HEK293 (cell line): ENCODE measurements at regions not wholly inside any gene's neighbourhood (a gene's known extent, or its start where the extent isn't known, plus 50 kb on each side); places are given as distances from the start of the nearest gene placed in this dataset.

Source experiments
- CTCF ChIA-PET: fragments of 350-600 bp; formaldehyde crosslinking; extraction: SDS; loops from one replicate; lab custom pipeline; 2021; ENCODE audit warnings: antibody characterized with exemption; lab: Yijun Ruan, JAX
- POLR2A ChIA-PET: fragments of 300-600 bp; formaldehyde crosslinking; extraction: SDS; loops from one replicate; lab custom pipeline; 2020; ENCODE audit warnings: antibody characterized with exemption, inconsistent platforms; lab: Yijun Ruan, JAX
- H3K27ac ChIP-seq: fragments of 200-500 bp; sonication (Bioruptor generic); 2 replicates; pipeline ENCODE4 v1.5.1; 2014; ENCODE audit warnings: low read depth, low read length, control low read depth, inconsistent platforms; ENCODE audit errors: extremely low read depth
- H3K36me3 ChIP-seq, 2 experiments: fragments of 200-500 bp in 1 of 2; sonication (Bioruptor generic) in 1 of 2; 1 replicate in 1 of 2; 2 replicates in 1 of 2; pipeline ENCODE4 v1.5.1; 2014 to 2017; ENCODE audit warnings: inconsistent platforms in 2 of 2, low read length in 2 of 2; ENCODE audit not compliant: control insufficient read depth in 2 of 2, insufficient read depth in 1 of 2
- H3K4me1 ChIP-seq: fragments of 200-500 bp; sonication (Bioruptor generic); 2 replicates; pipeline ENCODE4 v1.5.1; 2014; ENCODE audit warnings: mild to moderate bottlenecking, low read length, inconsistent platforms; ENCODE audit not compliant: control insufficient read depth, insufficient read depth
- H3K4me3 ChIP-seq: 2 replicates; pipeline ENCODE4 v1.5.1; 2011; ENCODE audit warnings: low read depth, mild to moderate bottlenecking, control low read depth, low read length, moderate library complexity
- H3K9me3 ChIP-seq: fragments of 200-500 bp; sonication (Bioruptor generic); 2 replicates; pipeline ENCODE4 v1.5.1; 2014; ENCODE audit warnings: low read depth, low read length, inconsistent platforms; ENCODE audit not compliant: control insufficient read depth, insufficient read depth
- ELK4 ChIP-seq: IDR thresholded peaks from 2 replicates; pipeline ENCODE4 v1.6.1; 2011; ENCODE audit warnings: mild to moderate bottlenecking, low read depth, low read length, borderline replicate concordance
- GFI1B ChIP-seq: fragments of 450-650 bp; formaldehyde crosslinking; IDR thresholded peaks from 2 replicates; pipeline ENCODE4 v1.5.1; 2016; ENCODE audit warnings: missing biosample characterization, missing genetic modification characterization
- SCRT2 ChIP-seq: fragments of 450-650 bp; formaldehyde crosslinking; IDR thresholded peaks from 2 replicates; pipeline ENCODE4 v1.5.1; 2016; ENCODE audit warnings: missing biosample characterization, missing genetic modification characterization
- YY1 ChIP-seq: fragments of 450-650 bp; formaldehyde crosslinking; IDR thresholded peaks from 2 replicates; pipeline ENCODE4 v1.5.1; 2018; ENCODE audit warnings: missing biosample characterization, missing genetic modification characterization
- ZBTB8A ChIP-seq: fragments of 450-650 bp; formaldehyde crosslinking; IDR thresholded peaks from 2 replicates; pipeline ENCODE4 v1.5.1; 2016; ENCODE audit warnings: missing biosample characterization, missing genetic modification characterization
- ZEB2 ChIP-seq: fragments of 450-650 bp; formaldehyde crosslinking; IDR thresholded peaks from 2 replicates; pipeline ENCODE4 v1.5.1; 2016; ENCODE audit warnings: missing biosample characterization, missing genetic modification characterization
- ZNF138 ChIP-seq: fragments of 450-650 bp; formaldehyde crosslinking; IDR thresholded peaks from 2 replicates; pipeline ENCODE4 v1.5.1; 2016; ENCODE audit warnings: missing biosample characterization, missing genetic modification characterization, borderline replicate concordance
- ZNF140 ChIP-seq: fragments of 450-650 bp; formaldehyde crosslinking; IDR thresholded peaks from 2 replicates; pipeline ENCODE4 v1.5.1; 2016; ENCODE audit warnings: missing biosample characterization, missing genetic modification characterization
- ZNF146 ChIP-seq: fragments of 450-650 bp; formaldehyde crosslinking; IDR thresholded peaks from 2 replicates; pipeline ENCODE4 v1.5.1; 2016; ENCODE audit warnings: missing biosample characterization, missing genetic modification characterization
- ZNF362 ChIP-seq: fragments of 450-650 bp; formaldehyde crosslinking; IDR thresholded peaks from 2 replicates; pipeline ENCODE4 v1.5.1; 2016; ENCODE audit warnings: missing biosample characterization, missing genetic modification characterization
- ZNF501 ChIP-seq: fragments of 450-650 bp; formaldehyde crosslinking; IDR thresholded peaks from 2 replicates; pipeline ENCODE4 v1.5.1; 2016; ENCODE audit warnings: missing biosample characterization, missing genetic modification characterization
- ZNF510 ChIP-seq: fragments of 450-650 bp; formaldehyde crosslinking; IDR thresholded peaks from 2 replicates; pipeline ENCODE4 v1.5.1; 2018; ENCODE audit warnings: mild to moderate bottlenecking, missing genetic modification characterization, missing biosample characterization; ENCODE audit not compliant: insufficient replicate concordance
- ZNF558 ChIP-seq: fragments of 450-650 bp; formaldehyde crosslinking; IDR thresholded peaks from 2 replicates; pipeline ENCODE4 v1.5.1; 2016; ENCODE audit warnings: missing biosample characterization, missing genetic modification characterization
- ZNF621 ChIP-seq: fragments of 450-650 bp; formaldehyde crosslinking; IDR thresholded peaks from 2 replicates; pipeline ENCODE4 v1.5.1; 2017; ENCODE audit warnings: missing biosample characterization, missing genetic modification characterization
- ZNF670 ChIP-seq: fragments of 450-650 bp; formaldehyde crosslinking; IDR thresholded peaks from 2 replicates; pipeline ENCODE4 v1.5.1; 2016; ENCODE audit warnings: missing biosample characterization, missing genetic modification characterization, low read depth
- ZNF701 ChIP-seq: fragments of 450-650 bp; formaldehyde crosslinking; IDR thresholded peaks from 2 replicates; pipeline ENCODE4 v1.5.1; 2016; ENCODE audit warnings: missing biosample characterization, missing genetic modification characterization
- ZNF707 ChIP-seq: fragments of 450-650 bp; formaldehyde crosslinking; IDR thresholded peaks from 2 replicates; pipeline ENCODE4 v1.5.1; 2016; ENCODE audit warnings: missing biosample characterization, missing genetic modification characterization
- ZNF830 ChIP-seq: fragments of 450-650 bp; IDR thresholded peaks from 2 replicates; pipeline ENCODE4 v1.5.0; 2018; ENCODE audit warnings: missing biosample characterization, missing genetic modification characterization, low read depth, mild to moderate bottlenecking, moderate library complexity
- ZSCAN23 ChIP-seq: fragments of 450-650 bp; formaldehyde crosslinking; IDR thresholded peaks from 2 replicates; pipeline ENCODE4 v1.5.1; 2016; ENCODE audit warnings: missing biosample characterization, missing genetic modification characterization
- TF ChIP-seq, protein P1 (sequence below): fragments of 450-650 bp; formaldehyde crosslinking; IDR thresholded peaks from 2 replicates; pipeline ENCODE4 v1.5.1; 2017; ENCODE audit warnings: missing biosample characterization, mild to moderate bottlenecking, missing genetic modification characterization, moderate library complexity

- no peak for TF ChIP-seq ZSCAN23 (tag by site-specific recombination)
- no peak for TF ChIP-seq ZNF707
- TF ChIP-seq ZNF621, result no peak
- TF ChIP-seq ELK4, result no peak
- no peak for TF ChIP-seq ZNF558 (tag by site-specific recombination)
- Histone ChIP-seq H3K36me3 (no peaks in the 10 kb centered on the region), H3K27ac (no peak overlapping the region), H3K4me1 (no peaks in the 10 kb centered on the region), H3K9me3 (no peaks in the 10 kb centered on the region), H3K4me3 (no peak overlapping the region)
- POLR2A ChIA-PET, result no interaction called here
- CTCF ChIA-PET, result interaction anchor here (0.5 to 1.1 kb wide), 2 partner anchors 46 to 147 kb away, joined by 3 to 4 read pairs; no protein-coding TSS in a partner anchor
Observed at GRCh38 chr4:140213116-140213515, 59.1 kb upstream of the MAML3 start.

- ChIA-PET CTCF (interaction anchor here (1.1 kb wide), 1 partner anchor 148 kb away, joined by 4 read pairs; no protein-coding TSS in a partner anchor), POLR2A (no interaction called here)
- TF ChIP-seq ZNF140 (tag by site-specific recombination) (no peak), ZNF362 (no peak)
- TF ChIP-seq, protein P1, sequence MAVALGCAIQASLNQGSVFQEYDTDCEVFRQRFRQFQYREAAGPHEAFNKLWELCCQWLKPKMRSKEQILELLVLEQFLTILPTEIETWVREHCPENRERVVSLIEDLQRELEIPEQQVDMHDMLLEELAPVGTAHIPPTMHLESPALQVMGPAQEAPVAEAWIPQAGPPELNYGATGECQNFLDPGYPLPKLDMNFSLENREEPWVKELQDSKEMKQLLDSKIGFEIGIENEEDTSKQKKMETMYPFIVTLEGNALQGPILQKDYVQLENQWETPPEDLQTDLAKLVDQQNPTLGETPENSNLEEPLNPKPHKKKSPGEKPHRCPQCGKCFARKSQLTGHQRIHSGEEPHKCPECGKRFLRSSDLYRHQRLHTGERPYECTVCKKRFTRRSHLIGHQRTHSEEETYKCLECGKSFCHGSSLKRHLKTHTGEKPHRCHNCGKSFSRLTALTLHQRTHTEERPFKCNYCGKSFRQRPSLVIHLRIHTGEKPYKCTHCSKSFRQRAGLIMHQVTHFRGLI (tag by site-specific recombination), result no peak
- H3K4me3 ChIP-seq, result no peak overlapping the region
- no peak overlapping the region for H3K27ac ChIP-seq
- no peaks in the 10 kb centered on the region for H3K9me3 ChIP-seq
- no peaks in the 10 kb centered on the region for H3K36me3 ChIP-seq
- no peaks in the 10 kb centered on the region for H3K4me1 ChIP-seq
Observed at GRCh38 chr4:140212646-140213045, 58.7 kb upstream of the MAML3 start.

DNA sequence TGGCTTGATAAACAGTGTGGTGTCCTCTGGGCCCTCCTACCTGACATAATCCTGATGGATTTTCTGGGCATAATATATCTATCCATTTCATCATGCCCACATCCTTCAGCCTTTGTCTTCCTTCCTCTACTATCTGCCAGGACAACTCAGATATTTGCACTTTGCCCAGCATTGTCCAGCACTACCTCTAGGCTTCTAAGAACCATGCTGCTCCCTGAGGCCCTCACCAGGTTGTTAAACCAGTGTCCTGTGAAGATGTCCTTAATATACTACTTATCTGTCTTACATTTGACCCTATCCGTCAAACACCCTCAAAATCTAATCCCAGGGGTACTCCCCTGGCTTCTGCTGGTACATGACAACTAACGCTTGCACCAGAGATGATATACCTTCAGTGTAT, 58.2 kb upstream of the MAML3 start:
- Histone ChIP-seq H3K9me3 (no peaks in the 10 kb centered on the region), H3K4me3 (no peak overlapping the region), H3K4me1 (no peaks in the 10 kb centered on the region), H3K27ac (no peak overlapping the region), H3K36me3 (no peaks in the 10 kb centered on the region)
- TF ChIP-seq GFI1B (tag by site-specific recombination) (no peak), ZNF138 (tag by site-specific recombination) (no peak), YY1 (tag by site-specific recombination) (no peak), ZNF830 (tag by site-specific recombination) (no peak), ZNF701 (tag by site-specific recombination) (no peak), ZNF146 (tag by site-specific recombination) (no peak), SCRT2 (no peak), ZNF670 (tag by site-specific recombination) (no peak), ZNF510 (tag by site-specific recombination) (no peak), ZEB2 (tag by site-specific recombination) (no peak), ZBTB8A (tag by site-specific recombination) (no peak), ZNF501 (tag by site-specific recombination) (no peak)
- POLR2A ChIA-PET, result no interaction called here
- CTCF ChIA-PET, result interaction anchor here (0.6 to 1.1 kb wide), 2 partner anchors 148 to 760 kb away, joined by 3 to 4 read pairs; no protein-coding TSS in a partner anchor
